ENCODE measurements at regions not wholly inside any gene's neighbourhood (a gene's known extent, or its start where the extent isn't known, plus 50 kb on each side); places are given as distances from the start of the nearest gene placed in this dataset.
"Not testable (repeated sequence)": the region's sequence is repeated elsewhere in the genome, so short reads cannot be mapped to it uniquely, and the experiment has no call there.

DNA sequence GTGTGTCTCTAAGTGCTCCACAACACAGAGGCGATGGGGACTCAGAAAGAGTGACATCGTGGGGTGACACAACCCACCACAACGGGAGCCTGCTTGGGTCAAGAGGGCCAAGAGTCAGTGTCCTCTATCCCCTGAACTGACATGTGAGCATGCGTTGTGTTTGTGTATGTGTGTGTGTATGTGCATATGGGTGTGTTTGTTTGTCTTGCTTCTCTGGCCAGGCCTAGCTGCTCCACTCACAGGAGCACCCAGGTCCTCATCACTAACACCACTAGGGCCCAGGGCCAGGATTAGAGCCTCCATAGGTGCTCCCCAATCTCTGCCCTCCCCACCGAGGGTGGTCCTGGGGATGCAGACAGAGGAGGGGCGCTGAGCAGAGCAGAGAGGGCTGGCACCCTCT, 115.0 kb upstream of the CTSV start:
- H3K9ac ChIP-seq (ENCODE audit: low read length in 3 of 3): no peak overlapping the region

DNA sequence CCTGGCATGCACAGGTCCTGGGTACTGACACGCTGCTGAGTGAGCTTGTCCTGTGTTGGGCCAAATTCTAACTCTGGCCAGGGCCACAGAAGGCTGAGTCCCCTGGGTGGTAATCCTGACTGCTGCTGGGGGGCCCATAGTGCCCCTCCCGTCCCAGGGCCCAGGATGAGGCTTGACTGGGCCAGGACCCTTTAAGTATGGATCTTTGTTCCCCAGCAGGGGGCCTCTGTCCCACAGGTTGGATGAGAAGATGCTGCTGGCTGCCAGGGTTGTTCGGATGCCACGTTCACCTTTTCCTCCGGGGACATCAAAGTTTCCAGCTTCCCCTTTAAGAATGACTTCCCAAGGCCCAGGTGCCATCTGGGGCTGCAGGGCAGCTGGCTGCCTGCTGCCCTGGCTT, 114.2 kb upstream of the CTSV start:
- FAIRE-seq; H3K4me1 ChIP-seq (ENCODE audit: control insufficient read depth in 2 of 3, insufficient read depth in 2 of 3, low read depth in 1 of 3, low read length in 3 of 3); DNase-seq; intact Hi-C loops (cut with DNase I); H3K9me3 ChIP-seq (ENCODE audit: control insufficient read depth in 2 of 3, insufficient read depth in 1 of 3, low read length in 3 of 3); H3K27me3 ChIP-seq (ENCODE audit: control insufficient read depth, insufficient read depth, low read length); H3K36me3 ChIP-seq (ENCODE audit: control insufficient read depth in 2 of 3, insufficient read depth in 3 of 3, low read length in 3 of 3); H3K27ac ChIP-seq (ENCODE audit: low read depth in 2 of 2, low read length in 2 of 2); H3K4me3 ChIP-seq (ENCODE audit: low read length in 3 of 3); H3K9ac ChIP-seq (ENCODE audit: low read length in 3 of 3): not testable (repeated sequence)

More for the DNA sequence above, 115.0 kb upstream of the CTSV start:
- Histone ChIP-seq H3K4me3 (ENCODE audit: low read length in 3 of 3) (no peak overlapping the region), H3K4me1 (ENCODE audit: control insufficient read depth in 2 of 3, insufficient read depth in 2 of 3, low read depth in 1 of 3, low read length in 3 of 3) (peaks cover 0 to 4% (median 0%) of the 10 kb centered on the region in 3 donors), H3K9me3 (ENCODE audit: control insufficient read depth in 2 of 3, insufficient read depth in 1 of 3, low read length in 3 of 3) (no peaks in the 10 kb centered on the region), H3K36me3 (ENCODE audit: control insufficient read depth in 2 of 3, insufficient read depth in 3 of 3, low read length in 3 of 3) (no peaks in the 10 kb centered on the region), H3K27me3 (ENCODE audit: control insufficient read depth, insufficient read depth, low read length) (no peaks in the 10 kb centered on the region), H3K27ac (ENCODE audit: low read depth in 2 of 2, low read length in 2 of 2) (no peak overlapping the region)
- DNase-seq (no peak), FAIRE-seq (no peak)
- intact Hi-C loops (cut with DNase I): no loop called here
- TF ChIP-seq, protein P1, sequence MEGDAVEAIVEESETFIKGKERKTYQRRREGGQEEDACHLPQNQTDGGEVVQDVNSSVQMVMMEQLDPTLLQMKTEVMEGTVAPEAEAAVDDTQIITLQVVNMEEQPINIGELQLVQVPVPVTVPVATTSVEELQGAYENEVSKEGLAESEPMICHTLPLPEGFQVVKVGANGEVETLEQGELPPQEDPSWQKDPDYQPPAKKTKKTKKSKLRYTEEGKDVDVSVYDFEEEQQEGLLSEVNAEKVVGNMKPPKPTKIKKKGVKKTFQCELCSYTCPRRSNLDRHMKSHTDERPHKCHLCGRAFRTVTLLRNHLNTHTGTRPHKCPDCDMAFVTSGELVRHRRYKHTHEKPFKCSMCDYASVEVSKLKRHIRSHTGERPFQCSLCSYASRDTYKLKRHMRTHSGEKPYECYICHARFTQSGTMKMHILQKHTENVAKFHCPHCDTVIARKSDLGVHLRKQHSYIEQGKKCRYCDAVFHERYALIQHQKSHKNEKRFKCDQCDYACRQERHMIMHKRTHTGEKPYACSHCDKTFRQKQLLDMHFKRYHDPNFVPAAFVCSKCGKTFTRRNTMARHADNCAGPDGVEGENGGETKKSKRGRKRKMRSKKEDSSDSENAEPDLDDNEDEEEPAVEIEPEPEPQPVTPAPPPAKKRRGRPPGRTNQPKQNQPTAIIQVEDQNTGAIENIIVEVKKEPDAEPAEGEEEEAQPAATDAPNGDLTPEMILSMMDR (IDR thresholded peaks at IDR 0.05; ENCODE audit: borderline replicate concordance, extremely low read depth, insufficient read depth): no peak

DNA sequence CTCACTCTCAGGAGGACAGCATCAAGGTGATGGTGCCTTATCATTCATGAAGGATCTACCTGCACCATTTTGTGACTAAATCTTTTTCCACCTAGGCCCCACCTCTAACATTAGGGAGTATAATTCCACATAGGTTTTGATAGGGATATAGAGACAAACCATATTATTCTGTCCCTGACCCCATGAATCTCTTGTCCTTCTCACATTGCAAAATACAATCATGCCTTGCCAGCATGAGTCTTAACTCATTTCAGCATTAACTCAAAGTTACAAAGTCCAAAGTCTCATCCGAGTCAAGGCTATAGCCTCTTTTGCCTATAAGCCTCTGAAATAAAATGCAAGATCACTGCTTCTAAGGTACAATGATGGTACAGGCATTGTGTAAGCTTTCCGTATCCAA, 111.5 kb upstream of the CTSV start:
- H3K4me3 ChIP-seq (ENCODE audit: low read length in 3 of 3); H3K9me3 ChIP-seq (ENCODE audit: control insufficient read depth in 2 of 3, insufficient read depth in 1 of 3, low read length in 3 of 3); H3K27me3 ChIP-seq (ENCODE audit: control insufficient read depth, insufficient read depth, low read length); H3K36me3 ChIP-seq (ENCODE audit: control insufficient read depth in 2 of 3, insufficient read depth in 3 of 3, low read length in 3 of 3); intact Hi-C loops (cut with DNase I); H3K4me1 ChIP-seq (ENCODE audit: control insufficient read depth in 2 of 3, insufficient read depth in 2 of 3, low read depth in 1 of 3, low read length in 3 of 3); H3K27ac ChIP-seq (ENCODE audit: low read depth in 2 of 2, low read length in 2 of 2); FAIRE-seq; H3K9ac ChIP-seq (ENCODE audit: low read length in 3 of 3); DNase-seq: not testable (repeated sequence)

DNA sequence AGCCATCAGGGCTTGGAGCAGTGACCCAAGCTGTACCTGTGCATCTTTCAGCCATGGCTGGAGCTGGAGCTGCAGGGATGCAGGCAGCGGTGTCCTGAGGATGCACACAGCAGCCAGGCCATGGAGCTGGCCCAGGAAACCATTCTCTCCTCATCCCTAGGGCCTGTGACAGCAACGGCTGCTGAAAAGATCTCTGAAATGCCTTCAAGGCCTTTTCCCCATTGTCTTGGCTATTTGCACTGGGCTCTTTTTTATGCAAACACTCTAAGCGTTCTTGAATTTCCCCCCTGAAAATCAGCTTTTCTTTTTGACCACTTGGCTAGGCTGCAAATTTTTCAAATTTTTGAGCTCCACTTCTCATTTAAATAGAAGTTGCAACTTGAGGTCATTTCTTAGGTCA, 109.5 kb upstream of the CTSV start:
- H3K9ac ChIP-seq (ENCODE audit: low read length in 3 of 3); H3K27me3 ChIP-seq (ENCODE audit: control insufficient read depth, insufficient read depth, low read length); FAIRE-seq; H3K4me3 ChIP-seq (ENCODE audit: low read length in 3 of 3); H3K9me3 ChIP-seq (ENCODE audit: control insufficient read depth in 2 of 3, insufficient read depth in 1 of 3, low read length in 3 of 3); H3K27ac ChIP-seq (ENCODE audit: low read depth in 2 of 2, low read length in 2 of 2); H3K36me3 ChIP-seq (ENCODE audit: control insufficient read depth in 2 of 3, insufficient read depth in 3 of 3, low read length in 3 of 3); DNase-seq; intact Hi-C loops (cut with DNase I): not testable (repeated sequence)
- peaks cover 0 to 10% (median 5%) of the 10 kb centered on the region in 3 donors for H3K4me1 ChIP-seq (ENCODE audit: control insufficient read depth in 2 of 3, insufficient read depth in 2 of 3, low read depth in 1 of 3, low read length in 3 of 3)

DNA sequence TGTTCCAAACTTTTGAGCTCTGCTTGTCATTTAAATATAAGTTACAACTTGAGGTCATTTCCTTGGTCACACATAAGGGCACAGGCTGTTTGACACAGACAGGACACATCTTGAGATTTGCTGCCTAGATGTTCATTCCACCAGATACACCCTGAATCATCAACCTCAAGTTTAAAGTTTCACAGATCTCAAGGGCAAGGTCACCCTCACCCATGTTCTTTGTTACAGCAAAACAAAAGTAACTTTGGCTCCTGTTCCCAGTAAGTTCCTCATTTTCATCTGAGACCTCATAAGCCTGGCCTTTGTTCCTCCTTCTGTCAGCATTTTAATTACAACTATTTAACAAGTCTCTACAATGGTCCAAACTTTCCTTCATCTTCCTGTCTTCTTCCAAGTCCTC, 106.7 kb upstream of the CTSV start:
- intact Hi-C loops (cut with DNase I); H3K4me3 ChIP-seq (ENCODE audit: low read length in 3 of 3); H3K9me3 ChIP-seq (ENCODE audit: control insufficient read depth in 2 of 3, insufficient read depth in 1 of 3, low read length in 3 of 3); H3K27ac ChIP-seq (ENCODE audit: low read depth in 2 of 2, low read length in 2 of 2); H3K27me3 ChIP-seq (ENCODE audit: control insufficient read depth, insufficient read depth, low read length); H3K9ac ChIP-seq (ENCODE audit: low read length in 3 of 3); H3K36me3 ChIP-seq (ENCODE audit: control insufficient read depth in 2 of 3, insufficient read depth in 3 of 3, low read length in 3 of 3): not testable (repeated sequence)
- FAIRE-seq: peak; percentile 37
- peak in 2 of 5 donors; percentile 14 to 22 for DNase-seq
- peaks cover 0 to 10% (median 5%) of the 10 kb centered on the region in 3 donors for H3K4me1 ChIP-seq (ENCODE audit: control insufficient read depth in 2 of 3, insufficient read depth in 2 of 3, low read depth in 1 of 3, low read length in 3 of 3)

All from kidney (tissue), 13 donors.